ENCODE measurements at regions not wholly inside any gene's neighbourhood (a gene's known extent, or its start where the extent isn't known, plus 50 kb on each side); places are given as distances from the start of the nearest gene placed in this dataset.

DNA sequence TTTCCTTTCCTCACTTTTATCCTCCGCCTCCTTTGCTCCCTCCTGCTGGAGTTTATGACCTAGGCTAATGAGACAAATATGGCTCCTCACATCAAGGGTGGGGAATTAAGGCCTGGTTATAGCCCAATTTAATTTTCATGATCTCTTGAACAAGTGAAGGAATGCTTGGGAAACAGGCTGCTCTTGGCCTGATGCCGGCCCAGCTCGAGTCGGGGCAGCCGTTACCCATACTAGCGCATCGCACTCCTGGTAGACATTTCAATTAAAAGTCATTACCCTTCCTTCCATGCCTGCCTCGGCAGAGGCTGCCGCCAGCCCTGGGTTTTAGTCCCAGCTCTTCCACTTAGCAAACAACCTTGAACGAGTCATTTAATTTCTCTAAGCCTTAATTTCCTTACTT is 425.7 kb downstream of the TMEM38B start:
- TF ChIP-seq FOXM1 (IDR thresholded peaks at IDR 0.05; ENCODE audit: borderline replicate concordance), result no peak
- TF ChIP-seq TARDBP (IDR thresholded peaks at IDR 0.05), result no peak
- no peak for TF ChIP-seq BHLHE40 (IDR thresholded peaks at IDR 0.05; ENCODE audit: borderline replicate concordance)
- no peak for TF ChIP-seq SP1 (IDR thresholded peaks at IDR 0.05)
- no peak for TF ChIP-seq SUZ12 (IDR thresholded peaks at IDR 0.05)
- no peak for TF ChIP-seq ELF4 (IDR thresholded peaks at IDR 0.05)
- TF ChIP-seq ARNT (IDR thresholded peaks at IDR 0.05), result no peak
- TF ChIP-seq NFRKB (IDR thresholded peaks at IDR 0.05), result no peak
